Adrenal gland (tissue), 5 donors: ENCODE measurements at regions not wholly inside any gene's neighbourhood (a gene's known extent, or its start where the extent isn't known, plus 50 kb on each side); places are given as distances from the start of the nearest gene placed in this dataset.

Experiments used
- POLR2A ChIP-seq, 2 donors: fragments of 450-650 bp; IDR thresholded peaks; one replicate each; pipeline ENCODE4 v1.6.1; 2017; ENCODE audit warnings: antibody characterized with exemption in 2 of 2, mild to moderate bottlenecking in 2 of 2, moderate library complexity in 1 of 2
- TF ChIP-seq, protein P1 (sequence below), 6 experiments: fragments of 450-650 bp in 4 of 6; fragments of 200-600 bp in 2 of 6; sonication (generic) in 1 of 6; IDR thresholded peaks; 1 replicate in 5 of 6; 2 replicates in 1 of 6; pipeline versions ENCODE4 v1.5.1 to v1.8.0; 2016 to 2021; ENCODE audit warnings: antibody characterized with exemption in 6 of 6, mild to moderate bottlenecking in 2 of 6, moderate library complexity in 1 of 6
- donor health status: DM: no; HTN: no; CAD: no.

DNA sequence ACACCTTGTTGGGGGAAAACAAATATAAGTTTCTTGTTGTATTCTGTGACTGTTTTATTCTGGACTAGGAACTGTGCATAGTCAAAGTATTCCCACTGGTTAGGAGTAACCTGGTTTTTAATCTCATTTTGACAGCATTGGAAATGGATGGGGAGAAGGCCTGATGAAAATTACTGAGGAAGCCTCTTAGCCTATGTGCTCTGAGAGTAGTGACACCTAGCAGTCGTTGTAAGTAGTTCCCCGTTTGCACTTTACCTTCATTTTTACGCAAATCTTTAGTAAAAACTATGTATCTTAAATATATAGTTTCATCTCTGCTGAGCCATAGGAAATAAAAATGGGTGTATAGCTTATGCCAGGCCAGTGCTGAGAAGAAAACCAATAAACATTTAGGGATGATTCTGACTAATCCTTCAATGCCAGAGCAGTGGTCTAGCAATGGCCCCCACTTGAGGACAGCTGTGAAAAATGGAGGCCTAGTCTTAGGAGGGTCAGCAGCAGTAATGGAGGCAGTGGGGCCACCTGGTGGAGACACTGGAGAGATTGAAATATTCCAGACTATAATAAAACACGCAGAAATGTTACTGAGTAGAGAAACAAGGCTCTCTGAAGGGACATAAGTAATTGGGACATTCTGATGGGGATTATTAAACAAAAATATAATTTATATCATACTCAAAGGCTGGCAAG lies 133.2 kb upstream of the NOVA1 start:
- TF ChIP-seq, protein P1, sequence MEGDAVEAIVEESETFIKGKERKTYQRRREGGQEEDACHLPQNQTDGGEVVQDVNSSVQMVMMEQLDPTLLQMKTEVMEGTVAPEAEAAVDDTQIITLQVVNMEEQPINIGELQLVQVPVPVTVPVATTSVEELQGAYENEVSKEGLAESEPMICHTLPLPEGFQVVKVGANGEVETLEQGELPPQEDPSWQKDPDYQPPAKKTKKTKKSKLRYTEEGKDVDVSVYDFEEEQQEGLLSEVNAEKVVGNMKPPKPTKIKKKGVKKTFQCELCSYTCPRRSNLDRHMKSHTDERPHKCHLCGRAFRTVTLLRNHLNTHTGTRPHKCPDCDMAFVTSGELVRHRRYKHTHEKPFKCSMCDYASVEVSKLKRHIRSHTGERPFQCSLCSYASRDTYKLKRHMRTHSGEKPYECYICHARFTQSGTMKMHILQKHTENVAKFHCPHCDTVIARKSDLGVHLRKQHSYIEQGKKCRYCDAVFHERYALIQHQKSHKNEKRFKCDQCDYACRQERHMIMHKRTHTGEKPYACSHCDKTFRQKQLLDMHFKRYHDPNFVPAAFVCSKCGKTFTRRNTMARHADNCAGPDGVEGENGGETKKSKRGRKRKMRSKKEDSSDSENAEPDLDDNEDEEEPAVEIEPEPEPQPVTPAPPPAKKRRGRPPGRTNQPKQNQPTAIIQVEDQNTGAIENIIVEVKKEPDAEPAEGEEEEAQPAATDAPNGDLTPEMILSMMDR (IDR thresholded peaks at IDR 0.05) = peak in 4 of 6 experiments; percentile 7 to 37 (median 29)
- no peak for TF ChIP-seq POLR2A (IDR thresholded peaks at IDR 0.05)
